ENCODE measurements at regions not wholly inside any gene's neighbourhood (a gene's known extent, or its start where the extent isn't known, plus 50 kb on each side); places are given as distances from the start of the nearest gene placed in this dataset.

DNA sequence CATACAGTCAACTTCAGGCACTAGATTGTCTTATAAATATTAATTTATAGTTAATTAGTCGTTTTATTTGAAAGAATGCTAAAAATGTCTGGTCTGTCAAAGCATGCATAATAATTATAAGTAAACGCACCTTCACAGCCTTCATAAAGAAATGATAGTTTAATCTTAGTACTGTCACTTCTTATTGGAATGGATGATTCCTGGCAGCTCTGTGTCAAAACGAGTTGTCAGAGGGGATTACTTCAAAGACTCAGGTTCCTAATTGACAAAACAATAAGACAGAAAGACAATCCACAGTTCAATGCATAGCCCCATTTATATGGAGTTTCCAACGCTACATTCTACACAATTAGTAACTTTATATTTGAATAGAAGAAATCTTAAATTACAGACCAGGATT is 461.3 kb upstream of the TECRL start:
- no peak for TF ChIP-seq POLR2AphosphoS5 (IDR thresholded peaks at IDR 0.05)
- TF ChIP-seq CTCF (IDR thresholded peaks at IDR 0.05), result no peak
- TF ChIP-seq EP300 (IDR thresholded peaks at IDR 0.05; ENCODE audit: low read depth), result no peak

All from transverse colon (tissue), 4 donors.